Prostate gland (tissue), 2 donors: ENCODE measurements at regions not wholly inside any gene's neighbourhood (a gene's known extent, or its start where the extent isn't known, plus 50 kb on each side); places are given as distances from the start of the nearest gene placed in this dataset.
A peak's percentile ranks its signal among the peaks of the same experiment; 100 is the strongest.

Source experiments
- DNase-seq: peaks from one replicate; pipeline ENCODE4 v3.0.0-alpha.2; 2019; ENCODE audit warnings: low spot score
- H3K27ac ChIP-seq, 2 donors: fragments of 200-600 bp; sonication (generic); 2 replicates each; pipeline ENCODE4 v1.5.1; 2017 to 2019
- H3K27me3 ChIP-seq: fragments of 200-600 bp; sonication (generic); replicated peaks from 2 replicates; pipeline ENCODE4 v1.5.1; 2019; ENCODE audit not compliant: insufficient read depth
- H3K36me3 ChIP-seq, 2 donors: fragments of 200-600 bp; sonication (generic); 1 replicate in 1 of 2; 2 replicates in 1 of 2; pipeline versions ENCODE4 v1.5.1 to v1.8.1; 2017 to 2019
- H3K4me1 ChIP-seq: fragments of 200-600 bp; sonication (generic); replicated peaks from 2 replicates; pipeline ENCODE4 v1.5.1; 2019
- H3K4me3 ChIP-seq, 2 donors: fragments of 200-600 bp; sonication (generic); 2 replicates each; pipeline ENCODE4 v1.5.1; 2017 to 2019
- H3K9me3 ChIP-seq: fragments of 200-600 bp; sonication (generic); 2 replicates; pipeline ENCODE4 v1.5.1; 2017
- CTCF ChIP-seq, 4 experiments: fragments of 200-600 bp in 2 of 4; fragments of 450-650 bp in 2 of 4; sonication (generic) in 2 of 4; IDR thresholded peaks; 1 replicate in 3 of 4; 2 replicates in 1 of 4; pipeline ENCODE4 v1.5.1; 2016 to 2019; ENCODE audit warnings: antibody characterized with exemption in 4 of 4, mild to moderate bottlenecking in 2 of 4, moderate library complexity in 2 of 4
- POLR2A ChIP-seq: fragments of 450-650 bp; IDR thresholded peaks from one replicate; pipeline ENCODE4 v1.6.1; 2016; ENCODE audit warnings: antibody characterized with exemption, mild to moderate bottlenecking
- POLR2AphosphoS5 ChIP-seq: sonication (generic); formaldehyde crosslinking; IDR thresholded peaks from one replicate; pipeline ENCODE4 v1.6.1; 2017; ENCODE audit warnings: antibody characterized with exemption
- WGBS: methylation state at CpG from one replicate; pipeline ENCODE4 v1.1.5; 2018; 5-methylcytosine and 5-hydroxymethylcytosine counted together
- intact Hi-C: fragments of 100-400 bp; cut with DNase I; formaldehyde crosslinking; loops from one replicate; pipeline ENCODE4 v1.14.2; 2022

GRCh38 chr5:10151656-10152055, 98.0 kb downstream of the ATPSCKMT start:
- Histone ChIP-seq H3K27me3 (no peaks in the 10 kb centered on the region), H3K4me1 (no peaks in the 10 kb centered on the region), H3K4me3 (no peak overlapping the region), H3K36me3 (no peaks in the 10 kb centered on the region), H3K27ac (no peak overlapping the region), H3K9me3 (no peaks in the 10 kb centered on the region)
- TF ChIP-seq POLR2A = no peak
- intact Hi-C loops = no loop called here
- no peak for DNase-seq
- WGBS = 79% methylated on average over 3 of the region's 3 CpGs

GRCh38 chr5:10149911-10150310, 99.8 kb downstream of the ATPSCKMT start:
- intact Hi-C loops = no loop called here
- 88% methylated on average over 12 of the region's 12 CpGs for WGBS
- TF ChIP-seq POLR2A = no peak
- no peak for TF ChIP-seq POLR2AphosphoS5
- no peak for TF ChIP-seq CTCF (IDR thresholded peaks at IDR 0.05)

GRCh38 chr5:10145923-10146401, 103.7 kb downstream of the ATPSCKMT start:
- Histone ChIP-seq H3K27me3 (no peaks in the 10 kb centered on the region), H3K27ac (no peak overlapping the region), H3K4me1 (no peaks in the 10 kb centered on the region), H3K36me3 (no peaks in the 10 kb centered on the region), H3K9me3 (no peaks in the 10 kb centered on the region), H3K4me3 (no peak overlapping the region)
- DNase-seq = no peak
- TF ChIP-seq POLR2AphosphoS5 = no peak
- TF ChIP-seq POLR2A = no peak
- TF ChIP-seq CTCF (IDR thresholded peaks at IDR 0.05) = peak in 3 of 4 experiments; percentile 17 to 23 (median 21)
- intact Hi-C loops = no loop called here
- 69% methylated on average over 6 of the region's 6 CpGs for WGBS

More at GRCh38 chr5:10149911-10150310, 99.8 kb downstream of the ATPSCKMT start:
- Histone ChIP-seq H3K27ac (no peak overlapping the region), H3K36me3 (no peaks in the 10 kb centered on the region), H3K9me3 (no peaks in the 10 kb centered on the region), H3K4me1 (no peaks in the 10 kb centered on the region), H3K4me3 (no peak overlapping the region), H3K27me3 (no peaks in the 10 kb centered on the region)
- DNase-seq = no peak

GRCh38 chr5:10144040-10144439, 105.6 kb downstream of the ATPSCKMT start:
- intact Hi-C loops = no loop called here
- no peak for DNase-seq

GRCh38 chr5:10140195-10140973, 109.3 kb downstream of the ATPSCKMT start:
- Histone ChIP-seq H3K9me3 (no peaks in the 10 kb centered on the region), H3K27me3 (no peaks in the 10 kb centered on the region), H3K36me3 (no peaks in the 10 kb centered on the region), H3K4me1 (no peaks in the 10 kb centered on the region), H3K27ac (no peak overlapping the region), H3K4me3 (no peak overlapping the region)
- DNase-seq = no peak
- intact Hi-C loops = no loop called here
- 90% methylated on average over 5 of the region's 5 CpGs for WGBS
- TF ChIP-seq POLR2AphosphoS5 = no peak
- TF ChIP-seq POLR2A = no peak
- no peak for TF ChIP-seq CTCF (IDR thresholded peaks at IDR 0.05)

More at GRCh38 chr5:10144040-10144439, 105.6 kb downstream of the ATPSCKMT start:
- no peaks in the 10 kb centered on the region for H3K4me1 ChIP-seq
- H3K4me3 ChIP-seq = no peak overlapping the region
- no peaks in the 10 kb centered on the region for H3K9me3 ChIP-seq
- no peak overlapping the region for H3K27ac ChIP-seq
- no peaks in the 10 kb centered on the region for H3K27me3 ChIP-seq
- WGBS = 91% methylated on average over 3 of the region's 3 CpGs
- no peak for TF ChIP-seq CTCF (IDR thresholded peaks at IDR 0.05)
- TF ChIP-seq POLR2A = no peak
- no peak for TF ChIP-seq POLR2AphosphoS5
- no peaks in the 10 kb centered on the region for H3K36me3 ChIP-seq
